DND-41 (cell line): ENCODE measurements at regions not wholly inside any gene's neighbourhood (a gene's known extent, or its start where the extent isn't known, plus 50 kb on each side); places are given as distances from the start of the nearest gene placed in this dataset.

Source experiments
- ATAC-seq: fragments of 200-7000 bp; cut with Tn5 transposase; 3 replicates; pipeline ENCODE4 v1.9.1; 2021; ENCODE audit warnings: low read depth; ENCODE audit not compliant: insufficient read depth
- DNase-seq: peaks from one replicate; pipeline ENCODE4 v3.0.0-alpha.2; 2020
- H2AFZ ChIP-seq: 2 replicates; pipeline ENCODE4 v1.6.0; 2012; ENCODE audit warnings: low read depth, low read length
- H3K27ac ChIP-seq: 2 replicates; pipeline ENCODE4 v1.5.1; 2012; ENCODE audit warnings: low read length, inconsistent platforms
- H3K27me3 ChIP-seq: fragments of 200-600 bp; sonication (generic); 2 replicates; pipeline ENCODE4 v1.6.0; 2012; ENCODE audit warnings: low read length, mild to moderate bottlenecking, inconsistent platforms; ENCODE audit not compliant: insufficient read depth, poor library complexity
- H3K36me3 ChIP-seq: 2 replicates; pipeline ENCODE4 v1.5.1; 2012; ENCODE audit warnings: low read length, inconsistent platforms; ENCODE audit not compliant: insufficient read depth
- H3K4me1 ChIP-seq: 2 replicates; pipeline ENCODE4 v1.5.1; 2012; ENCODE audit warnings: mild to moderate bottlenecking, low read length; ENCODE audit not compliant: insufficient read depth
- H3K4me2 ChIP-seq: 2 replicates; pipeline ENCODE4 v1.6.0; 2012; ENCODE audit warnings: mild to moderate bottlenecking, moderate library complexity, low read length, inconsistent platforms; ENCODE audit not compliant: insufficient read depth
- H3K4me3 ChIP-seq, 2 experiments: fragments of 200-600 bp in 1 of 2; shearing (Covaris generic) in 1 of 2; 2 replicates each; pipeline ENCODE4 v1.5.1; 2012 to 2016; ENCODE audit warnings: inconsistent platforms in 2 of 2, low read length in 2 of 2, mild to moderate bottlenecking in 2 of 2, low read depth in 1 of 2, moderate library complexity in 1 of 2
- H3K79me2 ChIP-seq: 2 replicates; pipeline ENCODE4 v1.6.0; 2012; ENCODE audit warnings: low read length, inconsistent platforms; ENCODE audit not compliant: insufficient read depth
- H3K9ac ChIP-seq: 2 replicates; pipeline ENCODE4 v1.6.0; 2012; ENCODE audit warnings: low read depth, mild to moderate bottlenecking, inconsistent platforms, low read length, moderate library complexity
- H3K9me3 ChIP-seq: 2 replicates; pipeline ENCODE4 v1.5.1; 2012; ENCODE audit warnings: low read length, moderate library complexity, mild to moderate bottlenecking, inconsistent platforms; ENCODE audit not compliant: insufficient read depth, severe bottlenecking
- H4K20me1 ChIP-seq: 2 replicates; pipeline ENCODE4 v1.6.0; 2012; ENCODE audit warnings: low read length; ENCODE audit not compliant: insufficient read depth
- EZH2 ChIP-seq: IDR thresholded peaks from 3 replicates; pipeline ENCODE4 v1.6.1; 2012; ENCODE audit warnings: borderline replicate concordance, low read depth, mild to moderate bottlenecking, moderate library complexity, low read length, inconsistent platforms; ENCODE audit not compliant: severe bottlenecking
- TF ChIP-seq, protein P1 (sequence below): IDR thresholded peaks from 2 replicates; pipeline ENCODE4 v1.5.1; 2012; ENCODE audit warnings: borderline replicate concordance, low read length, moderate library complexity, mild to moderate bottlenecking; ENCODE audit not compliant: poor library complexity, severe bottlenecking; ENCODE audit errors: extremely low read depth

DNA sequence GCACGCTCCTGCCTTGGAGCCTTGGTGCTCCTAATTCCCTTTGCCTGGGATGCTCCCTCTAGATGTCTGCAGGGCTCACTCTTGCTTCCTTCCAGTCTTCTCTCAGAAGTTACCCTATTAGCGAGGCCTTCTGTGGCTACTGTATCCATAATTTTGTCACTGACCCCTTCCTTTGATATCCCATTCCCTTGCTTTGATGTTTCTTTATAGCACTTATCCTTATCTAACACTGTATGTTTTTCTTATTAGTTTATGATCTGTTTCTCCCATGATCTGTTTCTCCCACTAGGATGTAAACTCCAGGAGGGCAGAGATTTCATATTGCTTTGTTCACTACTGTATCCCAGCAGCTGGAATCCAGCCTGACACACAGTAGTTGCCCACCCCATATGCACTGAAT lies 263.4 kb downstream of the FOXD2 start:
- H3K79me2 ChIP-seq = no peaks in the 10 kb centered on the region
- TF ChIP-seq, protein P1, sequence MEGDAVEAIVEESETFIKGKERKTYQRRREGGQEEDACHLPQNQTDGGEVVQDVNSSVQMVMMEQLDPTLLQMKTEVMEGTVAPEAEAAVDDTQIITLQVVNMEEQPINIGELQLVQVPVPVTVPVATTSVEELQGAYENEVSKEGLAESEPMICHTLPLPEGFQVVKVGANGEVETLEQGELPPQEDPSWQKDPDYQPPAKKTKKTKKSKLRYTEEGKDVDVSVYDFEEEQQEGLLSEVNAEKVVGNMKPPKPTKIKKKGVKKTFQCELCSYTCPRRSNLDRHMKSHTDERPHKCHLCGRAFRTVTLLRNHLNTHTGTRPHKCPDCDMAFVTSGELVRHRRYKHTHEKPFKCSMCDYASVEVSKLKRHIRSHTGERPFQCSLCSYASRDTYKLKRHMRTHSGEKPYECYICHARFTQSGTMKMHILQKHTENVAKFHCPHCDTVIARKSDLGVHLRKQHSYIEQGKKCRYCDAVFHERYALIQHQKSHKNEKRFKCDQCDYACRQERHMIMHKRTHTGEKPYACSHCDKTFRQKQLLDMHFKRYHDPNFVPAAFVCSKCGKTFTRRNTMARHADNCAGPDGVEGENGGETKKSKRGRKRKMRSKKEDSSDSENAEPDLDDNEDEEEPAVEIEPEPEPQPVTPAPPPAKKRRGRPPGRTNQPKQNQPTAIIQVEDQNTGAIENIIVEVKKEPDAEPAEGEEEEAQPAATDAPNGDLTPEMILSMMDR = no peak
- no peak for TF ChIP-seq EZH2
- H3K9me3 ChIP-seq = no peaks in the 10 kb centered on the region
- no peak overlapping the region for H3K4me3 ChIP-seq
- H3K27ac ChIP-seq = no peak overlapping the region
- no peaks in the 10 kb centered on the region for H3K36me3 ChIP-seq
- H3K9ac ChIP-seq = no peak overlapping the region
- ATAC-seq (no peak), DNase-seq (no peak)
- H3K4me2 ChIP-seq = no peak overlapping the region
- no peak overlapping the region for H2AFZ ChIP-seq
- no peaks in the 10 kb centered on the region for H3K4me1 ChIP-seq
- no peaks in the 10 kb centered on the region for H4K20me1 ChIP-seq
- H3K27me3 ChIP-seq = peaks cover 13% of the 10 kb centered on the region

DNA sequence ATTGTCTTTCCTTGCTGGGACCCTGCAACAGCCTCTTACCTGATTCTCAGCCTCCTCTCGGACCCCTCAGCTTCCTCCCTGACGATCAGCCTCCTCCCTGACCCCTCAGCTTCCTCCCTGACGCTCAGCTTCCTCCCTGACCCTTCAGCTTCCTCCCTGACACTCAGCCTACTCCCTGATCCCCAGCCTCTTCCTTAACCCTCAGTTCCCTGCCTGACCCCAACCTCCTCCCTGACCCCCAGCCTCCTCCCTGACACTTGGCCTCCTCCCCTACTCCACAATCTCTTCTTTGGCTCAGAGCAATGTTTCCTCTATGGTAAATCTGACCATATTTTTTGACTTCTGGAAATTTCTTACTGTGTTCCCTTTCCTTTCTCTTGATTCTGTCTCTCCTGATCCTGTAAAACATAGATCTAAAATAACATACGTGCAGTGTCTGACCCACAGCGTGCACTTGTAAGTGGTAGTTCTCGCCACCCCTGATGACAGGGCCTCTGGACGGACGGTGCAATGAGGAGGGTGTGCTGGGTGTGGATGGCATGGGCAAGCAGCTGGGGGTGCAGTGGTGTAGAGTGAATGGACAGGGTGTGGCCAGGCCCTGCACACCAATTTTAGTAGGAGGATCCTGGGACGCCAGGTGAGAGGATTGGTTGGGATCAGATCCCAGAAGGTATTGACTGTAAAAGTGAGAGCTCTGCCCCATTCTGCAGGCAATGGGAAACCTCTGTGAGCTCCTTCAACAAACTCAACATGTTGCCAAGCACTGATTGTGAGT lies 264.1 kb downstream of the FOXD2 start:
- no peaks in the 10 kb centered on the region for H4K20me1 ChIP-seq
- H3K79me2 ChIP-seq = no peaks in the 10 kb centered on the region
- peaks cover 13% of the 10 kb centered on the region for H3K27me3 ChIP-seq
- no peaks in the 10 kb centered on the region for H3K36me3 ChIP-seq
- ATAC-seq = no peak
- no peaks in the 10 kb centered on the region for H3K9me3 ChIP-seq
- no peak overlapping the region for H3K4me3 ChIP-seq
- H3K27ac ChIP-seq = no peak overlapping the region
- H3K4me2 ChIP-seq = no peak overlapping the region
- no peak for TF ChIP-seq EZH2
- TF ChIP-seq, protein P1 = no peak
- H3K9ac ChIP-seq = no peak overlapping the region
- H3K4me1 ChIP-seq = no peaks in the 10 kb centered on the region
- H2AFZ ChIP-seq = no peak overlapping the region
- DNase-seq = no peak

DNA sequence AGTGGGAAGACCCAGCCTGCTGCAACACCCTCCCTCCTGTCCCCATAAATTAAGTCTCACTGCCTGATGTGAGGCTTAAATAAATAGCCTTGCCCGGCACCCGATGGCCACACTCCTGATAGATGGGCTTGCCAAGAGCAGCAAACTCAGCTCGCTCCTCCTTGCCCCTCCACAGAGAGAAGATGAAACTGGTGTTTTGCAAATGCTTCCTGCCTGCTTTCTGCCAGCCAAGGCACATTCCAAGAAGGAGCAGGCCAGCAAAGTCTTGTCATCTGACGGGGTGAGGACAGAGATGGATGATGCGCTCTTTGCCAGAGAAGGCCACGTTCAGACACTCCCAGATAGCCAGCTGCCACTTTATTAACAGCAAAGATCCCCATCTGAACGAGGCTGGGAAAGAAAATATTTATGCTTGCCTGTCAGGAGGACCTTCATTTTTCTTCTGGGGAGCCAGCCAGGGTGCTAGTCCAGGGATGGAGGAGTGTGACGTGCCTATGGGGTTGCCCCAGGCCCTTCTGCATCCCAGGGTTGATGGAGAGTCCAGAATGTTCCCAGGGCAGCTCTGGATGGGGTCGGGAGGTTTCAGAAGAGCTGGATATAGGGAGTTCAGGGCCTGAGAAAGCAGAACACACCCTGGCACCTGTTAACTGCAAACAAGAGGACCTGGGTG lies 265.4 kb downstream of the FOXD2 start:
- H3K4me1 ChIP-seq = no peaks in the 10 kb centered on the region
- TF ChIP-seq EZH2 = no peak
- TF ChIP-seq, protein P1 = no peak

More for the DNA sequence above, 265.4 kb downstream of the FOXD2 start:
- no peak overlapping the region for H3K4me2 ChIP-seq
- no peak overlapping the region for H3K4me3 ChIP-seq
- H3K36me3 ChIP-seq = no peaks in the 10 kb centered on the region
- H3K9me3 ChIP-seq = no peaks in the 10 kb centered on the region
- H3K27me3 ChIP-seq = peaks cover 13% of the 10 kb centered on the region
- ATAC-seq (no peak), DNase-seq (no peak)
- H3K27ac ChIP-seq = no peak overlapping the region
- no peaks in the 10 kb centered on the region for H4K20me1 ChIP-seq
- no peaks in the 10 kb centered on the region for H3K79me2 ChIP-seq
- no peak overlapping the region for H2AFZ ChIP-seq
- H3K9ac ChIP-seq = no peak overlapping the region
